GM12878 (cell line): ENCODE measurements at regions not wholly inside any gene's neighbourhood (a gene's known extent, or its start where the extent isn't known, plus 50 kb on each side); places are given as distances from the start of the nearest gene placed in this dataset.

Source experiments
- BCL11A ChIP-seq: IDR thresholded peaks from 2 replicates; pipeline ENCODE4 v1.6.1; 2011; ENCODE audit warnings: low read depth, low read length
- BHLHE40 ChIP-seq, 2 experiments: fragments of 450-650 bp in 1 of 2; IDR thresholded peaks; 2 replicates each; pipeline ENCODE4 v1.6.1; 2011 to 2017; ENCODE audit warnings: low read depth in 2 of 2, borderline replicate concordance in 1 of 2, improper control_type of control experiment in 1 of 2, low read length in 1 of 2, mild to moderate bottlenecking in 1 of 2
- CEBPB ChIP-seq, 2 experiments: fragments of 150-350 bp in 1 of 2; IDR thresholded peaks; 2 replicates each; pipeline ENCODE4 v1.6.1; 2012 to 2014; ENCODE audit warnings: low read depth in 2 of 2, low read length in 2 of 2, borderline replicate concordance in 1 of 2, inconsistent platforms in 1 of 2
- CEBPZ ChIP-seq: fragments of 150-350 bp; IDR thresholded peaks from 2 replicates; pipeline ENCODE4 v1.6.1; 2016; ENCODE audit warnings: low read depth, low read length
- CREB1 ChIP-seq: IDR thresholded peaks from 2 replicates; pipeline ENCODE4 v1.6.1; 2012; ENCODE audit warnings: low read depth, mild to moderate bottlenecking, inconsistent platforms
- DPF2 ChIP-seq: fragments of 450-650 bp; IDR thresholded peaks from 2 replicates; pipeline ENCODE4 v1.6.1; 2017; ENCODE audit warnings: mild to moderate bottlenecking
- E2F8 ChIP-seq: fragments of 450-650 bp; IDR thresholded peaks from 2 replicates; pipeline ENCODE4 v1.6.1; 2018; ENCODE audit warnings: mild to moderate bottlenecking, low read depth, moderate library complexity; ENCODE audit not compliant: partially characterized antibody
- HDAC2 ChIP-seq: fragments of 200-600 bp; sonication (generic); IDR thresholded peaks from 2 replicates; pipeline ENCODE4 v1.6.1; 2017
- IRF3 ChIP-seq: fragments of 450-650 bp; IDR thresholded peaks from 2 replicates; pipeline ENCODE4 v1.6.1; 2014; ENCODE audit warnings: mild to moderate bottlenecking
- POLR2AphosphoS2 ChIP-seq: IDR thresholded peaks from 2 replicates; pipeline ENCODE4 v1.6.1; 2011; ENCODE audit warnings: low read depth, mild to moderate bottlenecking, low read length, improper control_type of control experiment, moderate library complexity
- POLR2AphosphoS5 ChIP-seq: IDR thresholded peaks from 2 replicates; pipeline ENCODE4 v1.6.1; 2011; ENCODE audit warnings: mild to moderate bottlenecking, low read length, inconsistent platforms
- RCOR1 ChIP-seq: conservative IDR thresholded peaks from 2 replicates; pipeline ENCODE4 v1.6.1; 2012; ENCODE audit warnings: low read depth, low read length, improper control_type of control experiment
- RELB ChIP-seq: fragments of 450-650 bp; IDR thresholded peaks from 2 replicates; pipeline ENCODE4 v1.6.1; 2017; ENCODE audit warnings: low read depth, mild to moderate bottlenecking, moderate library complexity
- REST ChIP-seq: IDR thresholded peaks from 2 replicates; pipeline ENCODE4 v1.6.1; 2012; ENCODE audit warnings: mild to moderate bottlenecking, low read depth, low read length
- SIN3A ChIP-seq: IDR thresholded peaks from 2 replicates; pipeline ENCODE4 v1.6.1; 2012; ENCODE audit warnings: low read depth, low read length, improper control_type of control experiment
- STAT3 ChIP-seq: IDR thresholded peaks from 2 replicates; pipeline ENCODE4 v1.6.1; 2011; ENCODE audit warnings: low read depth, low read length, improper control_type of control experiment
- TBL1XR1 ChIP-seq: IDR thresholded peaks from 2 replicates; pipeline ENCODE4 v1.6.1; 2012; ENCODE audit warnings: low read depth, low read length, improper control_type of control experiment

GRCh38 chr1:181142096-181142958 is 53.8 kb downstream of the IER5 start (continued):
- TF ChIP-seq SIN3A, result no peak
- TF ChIP-seq BCL11A, result no peak
- no peak for TF ChIP-seq POLR2AphosphoS2
- TF ChIP-seq RELB, result peak; percentile 30; the same call in 1 of the 2 replicates
- peak; percentile 49; the same call in 1 of the 2 replicates for TF ChIP-seq CREB1
- peak; percentile 25 to 46; a peak in 2 of 4 replicates for TF ChIP-seq BHLHE40 (IDR thresholded peaks at IDR 0.05; ENCODE audit: borderline replicate concordance in 1 of 2, low read depth in 2 of 2, low read length in 1 of 2)
- TF ChIP-seq REST, result no peak
- no peak for TF ChIP-seq POLR2AphosphoS5
- no peak for TF ChIP-seq IRF3
- TF ChIP-seq STAT3, result no peak
- TF ChIP-seq CEBPZ, result no peak
- no peak for TF ChIP-seq E2F8
- TF ChIP-seq HDAC2, result no peak
- TF ChIP-seq CEBPB (IDR thresholded peaks at IDR 0.05; ENCODE audit: borderline replicate concordance in 1 of 2, low read depth in 2 of 2, low read length in 2 of 2), result no peak
- no peak for TF ChIP-seq DPF2
- TF ChIP-seq RCOR1, result no peak
- TF ChIP-seq TBL1XR1, result no peak
